ENCODE measurements at regions not wholly inside any gene's neighbourhood (a gene's known extent, or its start where the extent isn't known, plus 50 kb on each side); places are given as distances from the start of the nearest gene placed in this dataset.

DNA sequence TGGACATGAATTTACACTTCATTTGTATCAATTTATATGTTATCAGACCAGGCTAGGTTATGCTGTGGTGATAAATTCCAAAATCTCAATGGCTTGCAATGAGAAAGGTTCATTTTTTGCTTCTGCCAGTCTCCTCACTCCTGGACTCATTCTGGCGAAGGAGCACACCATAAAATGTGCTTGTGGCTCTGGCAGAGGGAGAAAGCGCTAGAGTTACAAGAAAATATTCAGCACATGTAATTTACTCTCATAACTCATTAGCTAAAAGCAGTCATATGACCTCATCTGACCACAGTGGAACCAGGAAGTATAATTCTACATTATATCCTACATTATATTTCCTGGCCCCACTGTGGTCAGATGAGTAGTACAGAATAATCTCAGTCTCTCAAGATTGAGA, 193.8 kb downstream of the BCHE start:
- DNase-seq: no peak
- Mint-ChIP-seq H3K36me3 (peaks cover 0 to 4% (median 0%) of the 10 kb centered on the region in 3 donors), H3K4me3 (no peak overlapping the region), H3K27me3 (ENCODE audit: low read depth in 3 of 3) (peaks cover 0 to 2% (median 1%) of the 10 kb centered on the region in 3 donors), H3K9me3 (peaks cover 15 to 41% (median 23%) of the 10 kb centered on the region in 6 donors), H3K27ac (no peak overlapping the region), H3K4me1 (no peaks in the 10 kb centered on the region)

DNA sequence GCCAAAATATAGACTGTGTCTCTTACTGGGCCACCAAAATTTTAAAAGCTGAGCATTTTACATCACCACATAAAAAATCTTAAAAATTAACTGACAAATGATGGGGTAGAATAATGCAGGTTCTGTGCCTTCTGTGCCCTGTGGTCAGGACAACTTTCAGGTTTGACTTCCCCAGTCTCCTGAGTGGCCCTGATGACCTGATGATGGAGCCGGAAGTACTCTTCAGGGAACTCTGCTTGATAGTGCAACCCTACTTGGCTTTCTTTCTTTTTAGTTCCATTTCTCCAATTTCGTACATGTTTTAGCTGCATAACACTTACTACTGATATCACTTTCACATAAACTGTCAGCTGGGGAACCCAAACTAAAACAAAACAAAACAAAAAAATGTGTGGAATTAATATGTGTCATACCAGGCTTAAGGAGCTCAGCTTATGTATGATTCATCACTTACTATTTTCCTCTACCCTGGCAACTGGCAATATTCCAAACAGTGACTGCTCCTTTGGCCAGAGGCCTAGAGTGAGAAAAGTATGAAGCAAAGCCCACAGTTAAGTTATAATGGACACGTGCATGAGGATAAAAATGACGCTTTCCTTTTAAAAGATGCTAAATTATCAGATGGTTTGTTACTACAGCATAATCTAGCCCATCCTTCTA, 194.3 kb downstream of the BCHE start:
- no peak overlapping the region for H3K27ac Mint-ChIP-seq
- peaks cover 0 to 2% (median 1%) of the 10 kb centered on the region in 3 donors for H3K27me3 Mint-ChIP-seq (ENCODE audit: low read depth in 3 of 3)
- no peak for DNase-seq
- H3K4me1 Mint-ChIP-seq: no peaks in the 10 kb centered on the region
- H3K9me3 Mint-ChIP-seq: peaks cover 15 to 39% (median 26%) of the 10 kb centered on the region in 6 donors
- H3K4me3 Mint-ChIP-seq: no peak overlapping the region
- peaks cover 0 to 4% (median 0%) of the 10 kb centered on the region in 3 donors for H3K36me3 Mint-ChIP-seq

DNA sequence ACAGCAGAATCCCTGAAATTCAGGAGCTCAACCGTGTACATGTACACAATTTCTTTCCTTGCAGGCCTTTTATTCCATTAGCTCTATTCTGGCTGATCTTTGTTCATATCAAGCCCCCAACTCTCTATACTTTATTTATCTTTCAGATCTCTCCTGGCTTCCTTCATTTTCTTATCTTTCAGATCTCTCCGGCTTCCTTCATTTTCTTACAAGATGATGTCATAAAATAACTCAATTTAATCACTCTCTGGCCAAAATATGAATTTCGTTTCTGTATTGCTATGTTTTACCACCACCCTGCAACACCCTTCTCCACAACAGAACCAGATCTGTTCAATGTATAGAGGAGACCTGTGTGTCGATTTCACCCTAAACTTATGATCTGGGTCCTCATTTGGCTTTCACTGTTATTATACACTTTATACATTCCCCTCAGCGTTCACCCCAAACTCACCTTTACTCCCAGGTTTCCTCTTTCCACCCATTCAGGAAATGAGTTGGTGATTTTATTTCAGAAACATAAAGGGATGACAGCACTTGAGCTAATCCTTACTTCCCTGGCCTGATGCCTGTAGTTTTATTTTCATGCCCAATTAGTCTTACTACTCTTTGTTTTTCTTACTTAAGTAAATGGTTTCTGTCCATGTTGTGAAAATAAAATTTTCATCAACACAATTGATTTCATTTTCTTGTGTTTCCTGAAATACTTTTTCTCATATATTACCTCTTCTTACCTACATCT, 195.5 kb downstream of the BCHE start:
- Mint-ChIP-seq H3K4me3 (no peak overlapping the region), H3K9me3 (peaks cover 14 to 37% (median 24%) of the 10 kb centered on the region in 6 donors), H3K27ac (no peak overlapping the region), H3K27me3 (ENCODE audit: low read depth in 3 of 3) (peaks cover 0 to 4% (median 2%) of the 10 kb centered on the region in 3 donors), H3K36me3 (peaks cover 0 to 4% (median 0%) of the 10 kb centered on the region in 3 donors), H3K4me1 (no peaks in the 10 kb centered on the region)
- no peak for DNase-seq

DNA sequence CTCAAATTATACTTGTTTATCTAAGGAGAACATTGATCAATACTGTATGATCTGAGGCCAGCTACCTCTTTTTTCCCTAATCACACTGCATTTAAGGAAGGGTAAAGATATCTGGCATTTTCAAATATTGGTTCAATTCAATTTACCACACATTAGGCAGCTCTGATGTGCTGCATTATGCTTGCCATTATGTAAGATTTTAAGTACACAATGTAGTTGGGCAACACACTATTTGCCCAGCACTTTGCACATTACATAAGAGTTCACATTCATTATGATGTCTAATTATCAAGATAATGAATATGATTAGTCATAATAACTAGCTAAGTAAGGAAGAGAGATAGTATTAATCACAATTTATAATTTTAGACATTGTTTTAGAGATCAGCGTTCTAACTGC, 196.3 kb downstream of the BCHE start:
- H3K4me3 Mint-ChIP-seq: no peak overlapping the region

DNA sequence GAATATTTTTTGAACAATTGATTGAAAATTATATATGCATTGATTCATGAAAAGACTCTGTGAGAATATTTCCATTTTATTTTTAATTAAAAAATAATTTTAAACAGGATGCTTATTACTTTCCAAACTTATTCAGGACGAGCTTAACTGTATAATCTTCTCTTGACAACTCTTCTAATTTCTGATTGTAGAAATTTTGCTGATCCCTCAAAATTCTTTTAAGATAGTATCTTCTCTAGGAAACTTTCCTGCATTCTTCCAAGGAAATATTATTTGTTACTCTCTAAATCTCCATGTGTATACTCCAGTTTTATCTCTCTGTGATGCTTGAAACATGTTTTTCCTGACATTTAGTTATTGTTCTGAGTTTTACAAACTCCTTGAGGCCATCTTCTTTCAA, 197.2 kb downstream of the BCHE start:
- peaks cover 0 to 4% (median 2%) of the 10 kb centered on the region in 3 donors for H3K27me3 Mint-ChIP-seq (ENCODE audit: low read depth in 3 of 3)
- H3K36me3 Mint-ChIP-seq: no peaks in the 10 kb centered on the region
- no peaks in the 10 kb centered on the region for H3K4me1 Mint-ChIP-seq
- no peak for DNase-seq
- no peak overlapping the region for H3K4me3 Mint-ChIP-seq
- no peak overlapping the region for H3K27ac Mint-ChIP-seq
- peaks cover 16 to 44% (median 26%) of the 10 kb centered on the region in 6 donors for H3K9me3 Mint-ChIP-seq

More for the DNA sequence above, 196.3 kb downstream of the BCHE start:
- Mint-ChIP-seq H3K27ac (no peak overlapping the region), H3K36me3 (peaks cover 0 to 4% (median 0%) of the 10 kb centered on the region in 3 donors), H3K9me3 (peaks cover 14 to 41% (median 26%) of the 10 kb centered on the region in 6 donors), H3K27me3 (ENCODE audit: low read depth in 3 of 3) (peaks cover 0 to 4% (median 2%) of the 10 kb centered on the region in 3 donors), H3K4me1 (no peaks in the 10 kb centered on the region)
- DNase-seq: no peak

DNA sequence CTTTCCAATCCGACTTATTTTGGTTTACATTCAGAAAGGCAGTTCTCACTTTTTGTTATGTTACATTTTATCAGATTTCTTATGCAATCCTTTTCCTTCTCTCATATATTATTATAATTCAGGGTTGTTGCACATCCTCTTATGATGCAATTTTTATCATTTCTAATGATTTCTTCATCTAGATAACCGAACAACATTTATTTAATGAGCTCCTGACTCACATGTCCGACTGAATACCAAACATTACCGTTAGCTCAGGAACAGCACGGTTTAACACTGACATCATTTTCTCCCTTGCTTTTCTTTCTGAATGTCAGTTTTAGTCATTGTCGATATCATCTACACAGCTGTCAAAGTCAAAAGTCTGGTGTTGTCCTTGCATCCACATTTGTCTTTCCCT, 199.2 kb downstream of the BCHE start:
- Mint-ChIP-seq H3K4me3 (no peak overlapping the region), H3K27ac (no peak overlapping the region), H3K27me3 (ENCODE audit: low read depth in 3 of 3) (peaks cover 0 to 4% (median 2%) of the 10 kb centered on the region in 3 donors), H3K4me1 (no peaks in the 10 kb centered on the region), H3K9me3 (peaks cover 23 to 58% (median 33%) of the 10 kb centered on the region in 6 donors), H3K36me3 (no peaks in the 10 kb centered on the region)
- DNase-seq: no peak

DNA sequence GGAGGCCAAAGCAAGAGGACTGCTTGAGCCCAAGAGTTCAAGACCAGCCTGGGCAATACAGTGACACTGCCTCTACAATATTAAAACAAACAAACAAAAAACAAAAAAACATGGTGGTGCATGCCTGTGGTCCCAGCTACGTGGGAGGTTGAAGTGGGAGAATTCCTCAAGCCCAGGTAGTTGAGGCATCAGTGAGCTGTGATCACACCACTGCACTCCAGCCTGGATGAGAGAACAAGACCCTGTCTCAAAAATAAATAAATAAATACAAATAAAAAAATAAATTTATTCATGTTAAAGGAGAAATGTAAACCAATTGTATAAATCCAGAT, 200.6 kb downstream of the BCHE start:
- Mint-ChIP-seq H3K4me3 (no peak overlapping the region), H3K27ac (no peak overlapping the region), H3K36me3 (no peaks in the 10 kb centered on the region), H3K27me3 (ENCODE audit: low read depth in 3 of 3) (peaks cover 0 to 3% (median 1%) of the 10 kb centered on the region in 3 donors), H3K9me3 (peaks cover 18 to 55% (median 30%) of the 10 kb centered on the region in 6 donors), H3K4me1 (no peaks in the 10 kb centered on the region)
- no peak for DNase-seq

DNA sequence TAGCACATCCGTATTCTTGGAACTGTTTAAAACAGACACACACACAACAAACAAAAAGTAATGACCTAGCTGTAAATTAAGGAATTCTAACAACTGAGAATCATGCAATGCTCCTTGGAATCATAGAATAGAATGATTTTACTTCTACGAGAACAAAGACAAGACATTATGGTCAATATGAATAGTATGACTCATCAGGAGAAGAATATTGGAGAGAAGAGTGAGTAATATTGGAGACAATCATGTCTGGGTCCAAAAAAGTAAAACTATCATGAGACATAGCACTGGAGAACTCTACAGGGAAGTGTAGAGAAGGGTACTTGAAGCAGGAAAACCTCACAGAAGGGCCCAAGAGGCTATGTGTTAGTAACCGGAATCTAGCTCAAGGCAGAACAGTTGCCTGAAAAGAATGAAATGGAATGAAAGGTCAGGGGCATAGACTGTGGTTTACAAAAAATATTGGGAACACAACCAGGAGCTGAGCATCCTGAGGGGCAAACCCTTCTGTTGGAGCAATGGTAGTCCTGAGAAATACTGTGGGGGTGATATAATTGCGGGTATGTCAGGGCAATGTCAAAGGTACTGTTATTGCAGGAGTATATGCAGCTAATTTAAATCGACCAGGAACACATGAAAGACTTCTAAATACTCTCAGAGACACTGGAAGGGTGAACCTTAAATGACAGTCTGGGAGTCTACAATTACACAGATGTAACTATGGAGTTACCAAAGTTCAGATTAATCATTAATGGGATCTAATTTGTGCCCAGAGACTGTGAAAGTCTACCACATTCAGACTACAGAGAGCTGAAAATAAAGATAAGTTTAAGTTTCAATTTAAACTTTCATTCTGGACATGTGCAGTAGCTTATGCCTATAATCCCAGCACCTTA, 201.2 kb downstream of the BCHE start:
- Mint-ChIP-seq H3K4me1 (no peaks in the 10 kb centered on the region), H3K36me3 (no peaks in the 10 kb centered on the region), H3K9me3 (peaks cover 20 to 55% (median 29%) of the 10 kb centered on the region in 6 donors), H3K4me3 (no peak overlapping the region), H3K27ac (no peak overlapping the region), H3K27me3 (ENCODE audit: low read depth in 3 of 3) (peaks cover 0 to 3% (median 1%) of the 10 kb centered on the region in 3 donors)
- no peak for DNase-seq

DNA sequence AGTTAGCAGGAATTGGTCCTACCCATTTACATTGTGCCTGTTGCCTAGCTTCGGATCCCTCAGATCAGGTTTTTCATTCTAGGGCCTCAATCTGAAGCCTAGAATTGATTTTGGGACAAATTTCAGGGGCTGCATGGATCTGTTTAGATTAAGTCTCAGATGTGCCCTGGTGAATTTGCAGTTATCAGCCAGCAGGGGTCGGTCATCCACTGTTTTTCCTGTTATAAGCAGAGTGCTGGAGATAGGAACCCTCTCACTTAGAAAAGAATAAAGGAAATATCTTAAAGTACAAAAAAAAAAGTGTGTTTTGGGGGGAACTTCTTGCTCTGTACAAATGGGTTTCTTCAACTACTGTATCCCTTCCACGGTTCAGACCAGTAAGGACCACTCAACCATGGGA, 212.5 kb downstream of the BCHE start:
- DNase-seq: no peak
- Mint-ChIP-seq H3K4me1 (no peaks in the 10 kb centered on the region), H3K27ac (no peak overlapping the region), H3K27me3 (ENCODE audit: low read depth in 3 of 3) (peaks cover 0 to 3% (median 2%) of the 10 kb centered on the region in 3 donors), H3K9me3 (peaks cover 13 to 73% (median 36%) of the 10 kb centered on the region in 6 donors), H3K4me3 (no peak overlapping the region), H3K36me3 (no peaks in the 10 kb centered on the region)

DNA sequence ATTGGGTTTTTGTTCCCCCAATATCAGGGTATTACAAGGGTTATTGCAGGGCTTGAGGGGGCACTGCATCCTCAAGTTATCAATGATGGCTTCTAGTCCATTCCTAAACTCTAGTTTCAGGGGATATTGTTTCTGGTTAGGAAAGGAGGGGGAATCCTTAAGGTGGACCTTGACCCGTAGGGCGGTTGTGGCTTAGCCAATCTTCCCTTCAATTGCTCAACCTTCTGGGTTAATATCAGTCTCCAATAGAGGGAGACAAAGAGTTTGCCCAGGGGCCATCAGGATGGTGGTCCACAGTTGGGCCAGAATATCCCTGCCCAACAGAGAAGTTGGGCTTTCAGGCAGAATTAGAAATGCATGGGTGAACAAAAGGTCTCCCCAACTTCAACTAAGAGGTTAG, 214.9 kb downstream of the BCHE start:
- Mint-ChIP-seq H3K27me3 (ENCODE audit: low read depth in 3 of 3) (peaks cover 0 to 2% (median 2%) of the 10 kb centered on the region in 3 donors), H3K27ac (no peak overlapping the region), H3K9me3 (peaks cover 10 to 69% (median 31%) of the 10 kb centered on the region in 6 donors), H3K36me3 (no peaks in the 10 kb centered on the region), H3K4me3 (no peak overlapping the region), H3K4me1 (no peaks in the 10 kb centered on the region)
- DNase-seq: no peak

DNA sequence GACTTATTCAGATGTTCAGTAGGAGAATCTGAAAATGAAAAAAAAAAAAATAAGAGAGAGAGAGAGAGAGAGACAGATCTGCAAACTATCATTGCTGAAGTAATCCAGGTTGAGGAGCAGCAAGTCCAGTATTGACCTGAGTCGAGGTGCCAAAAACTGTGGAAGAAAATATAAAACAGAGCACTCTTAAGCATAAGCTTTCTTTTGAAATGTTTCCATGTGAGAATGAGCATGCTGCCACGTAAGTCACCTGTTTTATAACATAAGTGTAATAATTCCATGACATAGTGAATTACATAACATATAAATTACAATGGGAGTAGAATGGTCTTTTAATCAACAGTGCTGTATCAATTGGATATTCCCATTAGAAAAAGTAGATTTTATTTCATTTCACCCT, 218.2 kb downstream of the BCHE start:
- peaks cover 17 to 59% (median 27%) of the 10 kb centered on the region in 6 donors for H3K9me3 Mint-ChIP-seq
- no peaks in the 10 kb centered on the region for H3K36me3 Mint-ChIP-seq
- no peaks in the 10 kb centered on the region for H3K4me1 Mint-ChIP-seq
- H3K27ac Mint-ChIP-seq: no peak overlapping the region
- H3K27me3 Mint-ChIP-seq (ENCODE audit: low read depth in 3 of 3): peaks cover 0 to 2% (median 0%) of the 10 kb centered on the region in 3 donors
- H3K4me3 Mint-ChIP-seq: no peak overlapping the region
- DNase-seq: no peak

DNA sequence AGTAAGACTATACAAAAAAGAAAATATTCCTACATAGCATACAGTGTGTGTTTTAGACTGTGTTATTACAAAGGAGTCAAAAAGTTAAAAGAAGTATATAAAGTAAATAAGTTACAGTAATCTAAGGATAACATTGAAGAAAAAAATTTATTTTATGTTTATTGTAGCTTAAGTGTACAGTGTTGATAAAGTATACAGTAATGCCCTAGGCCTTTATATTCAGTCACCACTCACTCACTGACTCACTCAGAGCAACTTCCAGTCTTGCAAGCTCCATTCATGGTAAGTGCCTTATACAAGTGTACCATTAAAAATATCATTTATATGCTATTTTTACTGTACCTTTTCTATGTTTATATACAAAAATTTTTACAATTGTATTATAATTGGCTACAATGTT, 220.1 kb downstream of the BCHE start:
- no peaks in the 10 kb centered on the region for H3K4me1 Mint-ChIP-seq
- H3K4me3 Mint-ChIP-seq: no peak overlapping the region
- no peak for DNase-seq
- peaks cover 11 to 47% (median 17%) of the 10 kb centered on the region in 6 donors for H3K9me3 Mint-ChIP-seq
- no peaks in the 10 kb centered on the region for H3K36me3 Mint-ChIP-seq
- peaks cover 0 to 2% (median 0%) of the 10 kb centered on the region in 3 donors for H3K27me3 Mint-ChIP-seq (ENCODE audit: low read depth in 3 of 3)
- no peak overlapping the region for H3K27ac Mint-ChIP-seq

DNA sequence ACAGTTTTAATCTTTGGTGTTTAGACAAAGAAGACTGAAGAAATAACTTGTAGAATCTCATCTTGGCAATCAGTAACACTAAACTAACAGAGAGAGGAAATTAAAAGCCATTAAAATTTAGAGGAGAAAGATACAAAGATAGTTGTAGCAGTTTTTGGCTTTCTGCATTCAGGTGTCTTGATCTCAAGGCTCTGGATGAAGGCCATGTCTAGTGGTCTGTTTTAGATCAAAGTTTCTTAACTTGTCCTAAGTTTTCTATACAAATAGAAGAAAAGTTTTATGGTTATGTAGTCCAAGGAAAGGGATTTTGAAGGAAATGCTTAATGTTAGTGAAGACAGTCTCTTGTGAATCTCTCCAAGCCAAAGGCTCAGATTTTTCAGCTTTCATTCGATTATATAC, 222.9 kb downstream of the BCHE start:
- Mint-ChIP-seq H3K27me3 (ENCODE audit: low read depth in 3 of 3) (peaks cover 0 to 2% (median 0%) of the 10 kb centered on the region in 3 donors), H3K4me3 (no peak overlapping the region), H3K4me1 (no peaks in the 10 kb centered on the region), H3K27ac (no peak overlapping the region), H3K9me3 (peaks cover 11 to 31% (median 12%) of the 10 kb centered on the region in 6 donors), H3K36me3 (no peaks in the 10 kb centered on the region)
- DNase-seq: no peak
